ENCODE measurements at regions not wholly inside any gene's neighbourhood (a gene's known extent, or its start where the extent isn't known, plus 50 kb on each side); places are given as distances from the start of the nearest gene placed in this dataset.

DNA sequence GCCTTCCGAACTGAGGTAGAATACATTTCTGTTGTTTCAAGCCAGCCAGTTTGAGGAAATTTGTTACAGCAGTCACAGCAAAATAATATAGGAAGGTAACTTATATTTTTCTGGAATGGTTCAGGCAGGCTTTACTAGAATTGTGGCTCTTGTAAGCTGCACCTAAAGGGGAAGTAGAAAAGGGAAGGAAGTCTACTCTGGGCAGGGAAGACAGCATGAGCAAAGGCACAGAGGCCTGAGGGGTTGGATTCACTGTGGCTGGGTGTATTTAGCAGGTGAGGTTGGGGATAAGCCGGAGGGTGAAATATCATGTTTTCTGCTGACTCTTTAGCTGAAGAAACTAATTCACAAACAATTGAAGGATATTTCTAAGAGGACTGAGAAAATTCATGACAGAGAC, 183.5 kb downstream of the GAS1 start:
- Histone ChIP-seq H3K27me3 (ENCODE audit: low read depth) (no peaks in the 10 kb centered on the region), H3K27ac (replicated peaks) (no peak overlapping the region), H3K36me3 (no peaks in the 10 kb centered on the region), H3K9me3 (replicated peaks) (no peaks in the 10 kb centered on the region), H3K4me1 (no peaks in the 10 kb centered on the region), H3K4me3 (no peak overlapping the region)
- DNase-seq, result no peak
- intact Hi-C loops (cut with micrococcal nuclease), result no loop called here
- TF ChIP-seq, protein P1, sequence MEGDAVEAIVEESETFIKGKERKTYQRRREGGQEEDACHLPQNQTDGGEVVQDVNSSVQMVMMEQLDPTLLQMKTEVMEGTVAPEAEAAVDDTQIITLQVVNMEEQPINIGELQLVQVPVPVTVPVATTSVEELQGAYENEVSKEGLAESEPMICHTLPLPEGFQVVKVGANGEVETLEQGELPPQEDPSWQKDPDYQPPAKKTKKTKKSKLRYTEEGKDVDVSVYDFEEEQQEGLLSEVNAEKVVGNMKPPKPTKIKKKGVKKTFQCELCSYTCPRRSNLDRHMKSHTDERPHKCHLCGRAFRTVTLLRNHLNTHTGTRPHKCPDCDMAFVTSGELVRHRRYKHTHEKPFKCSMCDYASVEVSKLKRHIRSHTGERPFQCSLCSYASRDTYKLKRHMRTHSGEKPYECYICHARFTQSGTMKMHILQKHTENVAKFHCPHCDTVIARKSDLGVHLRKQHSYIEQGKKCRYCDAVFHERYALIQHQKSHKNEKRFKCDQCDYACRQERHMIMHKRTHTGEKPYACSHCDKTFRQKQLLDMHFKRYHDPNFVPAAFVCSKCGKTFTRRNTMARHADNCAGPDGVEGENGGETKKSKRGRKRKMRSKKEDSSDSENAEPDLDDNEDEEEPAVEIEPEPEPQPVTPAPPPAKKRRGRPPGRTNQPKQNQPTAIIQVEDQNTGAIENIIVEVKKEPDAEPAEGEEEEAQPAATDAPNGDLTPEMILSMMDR (IDR thresholded peaks at IDR 0.05; ENCODE audit: borderline replicate concordance), result no peak

DNA sequence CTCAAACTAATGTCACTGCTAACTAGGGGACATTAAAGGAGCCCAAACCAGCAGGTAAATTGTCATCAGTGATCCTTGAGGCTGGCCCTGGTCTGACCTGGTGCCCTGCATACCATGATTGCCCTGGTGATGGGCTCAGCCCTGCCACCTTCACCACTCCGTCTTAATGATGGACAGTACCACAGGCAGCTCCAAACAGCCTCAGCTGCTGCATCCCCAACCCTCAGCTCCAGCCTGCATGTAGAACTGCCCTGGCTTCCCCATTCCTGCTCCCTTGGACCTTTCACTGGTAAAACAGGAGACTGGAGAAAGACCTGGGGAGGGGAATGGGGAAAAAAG, 190.0 kb downstream of the GAS1 start:
- Histone ChIP-seq H3K4me1 (no peaks in the 10 kb centered on the region), H3K4me3 (no peak overlapping the region), H3K9me3 (replicated peaks) (no peaks in the 10 kb centered on the region), H3K36me3 (no peaks in the 10 kb centered on the region), H3K27me3 (ENCODE audit: low read depth) (peaks cover 32% of the 10 kb centered on the region), H3K27ac (replicated peaks) (no peak overlapping the region)
- DNase-seq, result no peak
- TF ChIP-seq, protein P1 (IDR thresholded peaks at IDR 0.05; ENCODE audit: borderline replicate concordance), result no peak
- intact Hi-C loops (cut with micrococcal nuclease), result no loop called here

- Histone ChIP-seq H3K27ac (replicated peaks) (no peak overlapping the region), H3K4me3 (no peak overlapping the region), H3K36me3 (no peaks in the 10 kb centered on the region), H3K9me3 (replicated peaks) (no peaks in the 10 kb centered on the region), H3K4me1 (no peaks in the 10 kb centered on the region), H3K27me3 (ENCODE audit: low read depth) (peaks cover 35% of the 10 kb centered on the region)
- intact Hi-C loops (cut with micrococcal nuclease), result no loop called here
- DNase-seq, result no peak
- TF ChIP-seq, protein P1 (IDR thresholded peaks at IDR 0.05; ENCODE audit: borderline replicate concordance), result no peak
These were observed 190.5 kb downstream of the GAS1 start for GRCh38 chr9:86756576-86757381.

- peaks cover 42% of the 10 kb centered on the region for H3K27me3 ChIP-seq (ENCODE audit: low read depth)
- intact Hi-C loops (cut with micrococcal nuclease), result no loop called here
- no peaks in the 10 kb centered on the region for H3K36me3 ChIP-seq
- H3K4me3 ChIP-seq, result no peak overlapping the region
- no peak for DNase-seq
- H3K4me1 ChIP-seq, result no peaks in the 10 kb centered on the region
- H3K9me3 ChIP-seq (replicated peaks), result no peaks in the 10 kb centered on the region
- TF ChIP-seq, protein P1 (IDR thresholded peaks at IDR 0.05; ENCODE audit: borderline replicate concordance), result no peak
- H3K27ac ChIP-seq (replicated peaks), result no peak overlapping the region
These were observed 191.8 kb downstream of the GAS1 start for GRCh38 chr9:86755561-86755941.

GRCh38 chr9:86754581-86755560, 192.4 kb downstream of the GAS1 start:
- H3K27ac ChIP-seq (replicated peaks), result no peak overlapping the region
- peaks cover 42% of the 10 kb centered on the region for H3K27me3 ChIP-seq (ENCODE audit: low read depth)
- intact Hi-C loops (cut with micrococcal nuclease), result no loop called here
- H3K4me1 ChIP-seq, result peaks cover 6% of the 10 kb centered on the region
- H3K36me3 ChIP-seq, result no peaks in the 10 kb centered on the region
- no peak overlapping the region for H3K4me3 ChIP-seq
- H3K9me3 ChIP-seq (replicated peaks), result no peaks in the 10 kb centered on the region
- no peak for DNase-seq
- TF ChIP-seq, protein P1 (IDR thresholded peaks at IDR 0.05; ENCODE audit: borderline replicate concordance), result no peak
